H9 (cell line): ENCODE measurements at regions not wholly inside any gene's neighbourhood (a gene's known extent, or its start where the extent isn't known, plus 50 kb on each side); places are given as distances from the start of the nearest gene placed in this dataset.

ENCODE experiments used
- DNase-seq: peaks from one replicate; pipeline ENCODE4 v3.0.0-alpha.2; 2017
- H2AFZ ChIP-seq: one replicate; pipeline ENCODE4 v1.6.1; 2013; ENCODE audit warnings: mild to moderate bottlenecking, low read length, control low read depth, moderate library complexity
- H2AK5ac ChIP-seq: 2 replicates; pipeline ENCODE4 v1.6.1; 2013; ENCODE audit warnings: low read length, control low read depth, mixed read lengths; ENCODE audit not compliant: insufficient read length
- H2BK120ac ChIP-seq: one replicate; pipeline ENCODE4 v1.6.1; 2013; ENCODE audit warnings: low read depth, mild to moderate bottlenecking, low read length, control low read depth, inconsistent platforms; ENCODE audit not compliant: poor library complexity, severe bottlenecking
- H2BK12ac ChIP-seq: 2 replicates; pipeline ENCODE4 v1.6.1; 2013; ENCODE audit warnings: low read length, control low read depth, mixed read lengths, low read depth; ENCODE audit not compliant: insufficient read length
- H2BK15ac ChIP-seq: 2 replicates; pipeline ENCODE4 v1.6.1; 2013; ENCODE audit warnings: low read depth, low read length, control low read depth
- H2BK20ac ChIP-seq: one replicate; pipeline ENCODE4 v1.6.1; 2013; ENCODE audit warnings: low read depth, mild to moderate bottlenecking, low read length, control low read depth, inconsistent platforms; ENCODE audit not compliant: poor library complexity, severe bottlenecking
- H2BK5ac ChIP-seq: 2 replicates; pipeline ENCODE4 v1.6.1; 2013; ENCODE audit warnings: low read length, control low read depth, mixed read lengths; ENCODE audit not compliant: insufficient read length
- H3K14ac ChIP-seq: 2 replicates; pipeline ENCODE4 v1.6.1; 2013; ENCODE audit warnings: low read length, control low read depth; ENCODE audit not compliant: insufficient read depth
- H3K18ac ChIP-seq: 2 replicates; pipeline ENCODE4 v1.6.1; 2013; ENCODE audit warnings: low read depth, mild to moderate bottlenecking, mixed read lengths, low read length, control low read depth; ENCODE audit not compliant: insufficient read length
- H3K23ac ChIP-seq: 2 replicates; pipeline ENCODE4 v1.6.1; 2013; ENCODE audit warnings: low read length, control low read depth, mixed read lengths, low read depth; ENCODE audit not compliant: insufficient read length
- H3K23me2 ChIP-seq: 2 replicates; pipeline ENCODE4 v1.6.1; 2013; ENCODE audit warnings: low read depth, mild to moderate bottlenecking, mixed read lengths, low read length, control low read depth; ENCODE audit not compliant: insufficient read length, poor library complexity, severe bottlenecking
- H3K27ac ChIP-seq: 2 replicates; pipeline ENCODE4 v1.5.1; 2013; ENCODE audit warnings: low read length, control low read depth, mixed read lengths, low read depth; ENCODE audit not compliant: insufficient read length
- H3K27me3 ChIP-seq: 2 replicates; pipeline ENCODE4 v1.6.1; 2013; ENCODE audit warnings: low read length, control low read depth, inconsistent platforms; ENCODE audit not compliant: insufficient read depth
- H3K4ac ChIP-seq: 2 replicates; pipeline ENCODE4 v1.6.1; 2013; ENCODE audit warnings: low read depth, mild to moderate bottlenecking, control low read depth, inconsistent platforms, low read length, moderate library complexity
- H3K4me1 ChIP-seq: 2 replicates; pipeline ENCODE4 v1.6.1; 2013; ENCODE audit warnings: low read length, control low read depth, inconsistent platforms; ENCODE audit not compliant: insufficient read depth
- H3K4me2 ChIP-seq: 2 replicates; pipeline ENCODE4 v1.6.1; 2013; ENCODE audit warnings: low read length, control low read depth, mixed read lengths; ENCODE audit not compliant: insufficient read length, insufficient read depth
- H3K56ac ChIP-seq: 2 replicates; pipeline ENCODE4 v1.6.1; 2013; ENCODE audit warnings: low read depth, mild to moderate bottlenecking, mixed read lengths, low read length, control low read depth; ENCODE audit not compliant: insufficient read length
- H3K79me1 ChIP-seq: 2 replicates; pipeline ENCODE4 v1.6.1; 2013; ENCODE audit warnings: low read depth, mild to moderate bottlenecking, moderate library complexity, low read length, control low read depth, inconsistent platforms; ENCODE audit not compliant: insufficient read depth, poor library complexity, severe bottlenecking
- H3K79me2 ChIP-seq: 2 replicates; pipeline ENCODE4 v1.6.1; 2013; ENCODE audit warnings: low read length, control low read depth, inconsistent platforms; ENCODE audit not compliant: insufficient read depth
- H3K9ac ChIP-seq: 2 replicates; pipeline ENCODE4 v1.6.1; 2013; ENCODE audit warnings: low read length, control low read depth, mixed read lengths; ENCODE audit not compliant: insufficient read length; ENCODE audit errors: extremely low read depth
- H3K9me3 ChIP-seq: one replicate; pipeline ENCODE4 v1.6.1; 2013; ENCODE audit warnings: low read depth, low read length, inconsistent platforms; ENCODE audit not compliant: control insufficient read depth
- H3T11ph ChIP-seq: one replicate; pipeline ENCODE4 v1.6.1; 2013; ENCODE audit warnings: mild to moderate bottlenecking, low read length, control low read depth, inconsistent platforms
- H4K20me1 ChIP-seq: one replicate; pipeline ENCODE4 v1.6.1; 2013; ENCODE audit not compliant: control insufficient read depth, insufficient read length, insufficient read depth
- H4K5ac ChIP-seq: 2 replicates; pipeline ENCODE4 v1.6.1; 2013; ENCODE audit warnings: low read depth, mild to moderate bottlenecking, mixed read lengths, low read length, control low read depth; ENCODE audit not compliant: insufficient read length
- H4K8ac ChIP-seq: replicated peaks from 2 replicates; pipeline ENCODE4 v1.6.1; 2013; ENCODE audit warnings: low read length, control low read depth, mixed read lengths, low read depth; ENCODE audit not compliant: insufficient read length
- H4K91ac ChIP-seq: 2 replicates; pipeline ENCODE4 v1.6.1; 2013; ENCODE audit warnings: low read depth, mild to moderate bottlenecking, moderate library complexity, mixed read lengths, low read length, control low read depth; ENCODE audit not compliant: insufficient read length
- H3K27ac Mint-ChIP-seq, 3 experiments: 2 replicates in 2 of 3; 3 replicates in 1 of 3; pipeline ENCODE4 v1.8.0; 2020 to 2021; ENCODE audit warnings: mixed read lengths in 3 of 3, mild to moderate bottlenecking in 1 of 3, moderate library complexity in 1 of 3
- H3K27me3 Mint-ChIP-seq: 2 replicates; pipeline ENCODE4 v1.8.0; 2021; ENCODE audit warnings: low read depth, mild to moderate bottlenecking, moderate library complexity, mixed read lengths
- H3K36me3 Mint-ChIP-seq, 3 experiments: 2 replicates in 2 of 3; 3 replicates in 1 of 3; pipeline ENCODE4 v1.8.0; 2020 to 2021; ENCODE audit warnings: low read depth in 3 of 3, mixed read lengths in 3 of 3; ENCODE audit not compliant: insufficient read depth in 1 of 3
- H3K4me1 Mint-ChIP-seq, 2 experiments: 2 replicates each; pipeline ENCODE4 v1.8.0; 2020; ENCODE audit warnings: mixed read lengths in 2 of 2
- H3K4me3 Mint-ChIP-seq, 2 experiments: 2 replicates in 1 of 2; 3 replicates in 1 of 2; pipeline ENCODE4 v1.8.0; 2020 to 2021; ENCODE audit warnings: mild to moderate bottlenecking in 2 of 2, mixed read lengths in 2 of 2, moderate library complexity in 1 of 2
- H3K9me3 Mint-ChIP-seq, 2 experiments: 2 replicates in 1 of 2; 3 replicates in 1 of 2; pipeline ENCODE4 v1.8.0; 2020; ENCODE audit warnings: mild to moderate bottlenecking in 2 of 2, mixed read lengths in 2 of 2, moderate library complexity in 1 of 2
- WGBS: extraction: QIAGEN DNeasy Blood & Tissue Kit; methylation state at CpG from one replicate; pipeline ENCODE4 v1.1.7; 2013; ENCODE audit warnings: missing lambda C conversion rate, low lambda C conversion rate, mixed read lengths; ENCODE audit not compliant: insufficient read length; ENCODE audit errors: extremely low coverage; 5-methylcytosine and 5-hydroxymethylcytosine counted together
- TF ChIP-seq, protein P1 (sequence below): fragments of 200-600 bp; sonication (generic); conservative IDR thresholded peaks from 3 replicates; pipeline ENCODE4 v1.8.0; 2021; ENCODE audit warnings: antibody characterized with exemption, mild to moderate bottlenecking

DNA sequence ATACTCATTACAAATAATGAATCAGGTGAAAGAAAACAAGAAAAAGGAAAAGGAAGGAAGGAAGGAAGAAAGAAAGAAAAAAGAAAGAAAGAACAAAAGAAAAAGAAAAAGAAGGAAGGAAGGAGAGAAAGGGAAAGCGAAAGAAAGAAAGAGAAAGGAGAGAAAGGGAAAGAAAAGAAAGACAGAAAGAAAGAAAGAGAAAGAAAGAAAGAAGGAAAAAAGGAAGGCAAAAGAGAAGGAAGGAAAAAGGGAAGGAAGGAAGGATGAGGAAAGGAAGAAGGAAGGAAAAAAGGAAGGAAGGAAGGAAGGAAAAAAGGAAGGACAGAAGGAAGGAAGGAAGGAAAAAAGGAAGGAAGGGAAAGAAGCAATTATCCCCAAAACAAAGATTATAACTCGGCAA, 1460.4 kb upstream of the PIK3C3 start:
- Mint-ChIP-seq H3K4me3 (no peak overlapping the region), H3K27ac (0 out of 7 replicates have a peak overlapping the region, but pooled peaks of 1 of the 3 experiments have one; percentile 23), H3K27me3 (no peaks in the 10 kb centered on the region; the same call in 1 of the 2 replicates), H3K4me1 (no peaks in the 10 kb centered on the region), H3K36me3 (no peaks in the 10 kb centered on the region), H3K9me3 (no peaks in the 10 kb centered on the region)
- Histone ChIP-seq H3K14ac (no peak overlapping the region), H3K4me1 (no peaks in the 10 kb centered on the region), H4K91ac (no peak overlapping the region), H3K9ac (no peak overlapping the region), H3T11ph (no peak overlapping the region), H3K23me2 (no peaks in the 10 kb centered on the region), H2BK120ac (no peak overlapping the region), H3K79me2 (no peaks in the 10 kb centered on the region), H3K27me3 (no peaks in the 10 kb centered on the region), H3K4ac (no peak overlapping the region), H4K5ac (no peak overlapping the region), H3K9me3 (no peaks in the 10 kb centered on the region), H2AFZ (no peak overlapping the region), H4K20me1 (no peaks in the 10 kb centered on the region), H3K18ac (no peak overlapping the region), H2BK12ac (no peak overlapping the region), H3K27ac (no peak overlapping the region), H3K4me2 (no peak overlapping the region), H2BK20ac (no peak overlapping the region), H2BK5ac (no peak overlapping the region), H2AK5ac (no peak overlapping the region), H2BK15ac (no peak overlapping the region), H3K23ac (no peak overlapping the region), H3K79me1 (no peaks in the 10 kb centered on the region), H4K8ac (no peak overlapping the region), H3K56ac (no peak overlapping the region)
- TF ChIP-seq, protein P1, sequence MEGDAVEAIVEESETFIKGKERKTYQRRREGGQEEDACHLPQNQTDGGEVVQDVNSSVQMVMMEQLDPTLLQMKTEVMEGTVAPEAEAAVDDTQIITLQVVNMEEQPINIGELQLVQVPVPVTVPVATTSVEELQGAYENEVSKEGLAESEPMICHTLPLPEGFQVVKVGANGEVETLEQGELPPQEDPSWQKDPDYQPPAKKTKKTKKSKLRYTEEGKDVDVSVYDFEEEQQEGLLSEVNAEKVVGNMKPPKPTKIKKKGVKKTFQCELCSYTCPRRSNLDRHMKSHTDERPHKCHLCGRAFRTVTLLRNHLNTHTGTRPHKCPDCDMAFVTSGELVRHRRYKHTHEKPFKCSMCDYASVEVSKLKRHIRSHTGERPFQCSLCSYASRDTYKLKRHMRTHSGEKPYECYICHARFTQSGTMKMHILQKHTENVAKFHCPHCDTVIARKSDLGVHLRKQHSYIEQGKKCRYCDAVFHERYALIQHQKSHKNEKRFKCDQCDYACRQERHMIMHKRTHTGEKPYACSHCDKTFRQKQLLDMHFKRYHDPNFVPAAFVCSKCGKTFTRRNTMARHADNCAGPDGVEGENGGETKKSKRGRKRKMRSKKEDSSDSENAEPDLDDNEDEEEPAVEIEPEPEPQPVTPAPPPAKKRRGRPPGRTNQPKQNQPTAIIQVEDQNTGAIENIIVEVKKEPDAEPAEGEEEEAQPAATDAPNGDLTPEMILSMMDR = no peak
- DNase-seq = no peak
- WGBS = no CpG with 5 or more reads among the region's 2 CpGs
